ENCODE measurements at regions not wholly inside any gene's neighbourhood (a gene's known extent, or its start where the extent isn't known, plus 50 kb on each side); places are given as distances from the start of the nearest gene placed in this dataset.
A peak's percentile ranks its signal among the peaks of the same experiment; 100 is the strongest.

GRCh38 chr14:100389497-100390104 is 66.5 kb downstream of the SLC25A47 start:
- H3K4me3 ChIP-seq = no peak overlapping the region
- H3K36me3 ChIP-seq = no peaks in the 10 kb centered on the region
- no peaks in the 10 kb centered on the region for H3K4me1 ChIP-seq
- intact Hi-C loops (cut with DNase I; ENCODE audit: low total_unique reads) = loop anchor here (10.0 kb wide), 1 partner anchor 255 kb away; no protein-coding TSS in a partner anchor
- TF ChIP-seq, protein P1, sequence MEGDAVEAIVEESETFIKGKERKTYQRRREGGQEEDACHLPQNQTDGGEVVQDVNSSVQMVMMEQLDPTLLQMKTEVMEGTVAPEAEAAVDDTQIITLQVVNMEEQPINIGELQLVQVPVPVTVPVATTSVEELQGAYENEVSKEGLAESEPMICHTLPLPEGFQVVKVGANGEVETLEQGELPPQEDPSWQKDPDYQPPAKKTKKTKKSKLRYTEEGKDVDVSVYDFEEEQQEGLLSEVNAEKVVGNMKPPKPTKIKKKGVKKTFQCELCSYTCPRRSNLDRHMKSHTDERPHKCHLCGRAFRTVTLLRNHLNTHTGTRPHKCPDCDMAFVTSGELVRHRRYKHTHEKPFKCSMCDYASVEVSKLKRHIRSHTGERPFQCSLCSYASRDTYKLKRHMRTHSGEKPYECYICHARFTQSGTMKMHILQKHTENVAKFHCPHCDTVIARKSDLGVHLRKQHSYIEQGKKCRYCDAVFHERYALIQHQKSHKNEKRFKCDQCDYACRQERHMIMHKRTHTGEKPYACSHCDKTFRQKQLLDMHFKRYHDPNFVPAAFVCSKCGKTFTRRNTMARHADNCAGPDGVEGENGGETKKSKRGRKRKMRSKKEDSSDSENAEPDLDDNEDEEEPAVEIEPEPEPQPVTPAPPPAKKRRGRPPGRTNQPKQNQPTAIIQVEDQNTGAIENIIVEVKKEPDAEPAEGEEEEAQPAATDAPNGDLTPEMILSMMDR (IDR thresholded peaks at IDR 0.05) = no peak
- TF ChIP-seq POLR2A (IDR thresholded peaks at IDR 0.05) = no peak
- no peaks in the 10 kb centered on the region for H3K27me3 ChIP-seq
- H3K9me3 ChIP-seq = no peaks in the 10 kb centered on the region
- peak overlapping the region in 1 of 2 donors; percentile 39 for H3K27ac ChIP-seq
- no peak for DNase-seq

- Histone ChIP-seq H3K27ac (no peak overlapping the region), H3K4me1 (no peaks in the 10 kb centered on the region), H3K36me3 (no peaks in the 10 kb centered on the region), H3K9me3 (no peaks in the 10 kb centered on the region), H3K4me3 (no peak overlapping the region), H3K27me3 (no peaks in the 10 kb centered on the region)
- no peak for DNase-seq
- intact Hi-C loops (cut with DNase I; ENCODE audit: low total_unique reads) = no loop called here
- no peak for TF ChIP-seq POLR2A (IDR thresholded peaks at IDR 0.05)
- TF ChIP-seq, protein P1 (IDR thresholded peaks at IDR 0.05) = no peak
Observed at GRCh38 chr14:100391173-100391572, 68.0 kb downstream of the SLC25A47 start.

DNA sequence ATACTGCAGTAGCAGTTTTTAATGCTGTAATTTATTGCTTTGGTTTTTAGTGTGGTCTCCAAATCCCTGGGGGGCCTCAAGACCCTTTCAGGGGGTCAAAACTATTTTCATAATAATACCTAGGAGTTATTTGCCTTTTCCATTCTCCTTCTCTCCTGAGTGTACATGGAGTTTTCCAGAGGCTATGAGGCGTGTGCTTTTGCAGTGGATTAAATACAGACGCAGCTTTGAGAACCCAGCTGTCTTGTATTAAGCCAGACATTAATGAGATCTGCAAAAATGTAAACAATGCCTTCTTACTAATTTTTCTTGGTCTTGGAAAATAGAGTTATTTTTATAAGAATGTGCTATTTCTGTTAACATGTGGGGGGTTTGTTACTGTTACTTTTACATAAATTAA is 68.6 kb downstream of the SLC25A47 start:
- no peaks in the 10 kb centered on the region for H3K27me3 ChIP-seq
- no peak for DNase-seq
- intact Hi-C loops (cut with DNase I; ENCODE audit: low total_unique reads) = no loop called here
- no peaks in the 10 kb centered on the region for H3K9me3 ChIP-seq
- no peak overlapping the region for H3K27ac ChIP-seq
- H3K36me3 ChIP-seq = no peaks in the 10 kb centered on the region
- no peak overlapping the region for H3K4me3 ChIP-seq
- H3K4me1 ChIP-seq = no peaks in the 10 kb centered on the region
- TF ChIP-seq, protein P1 (IDR thresholded peaks at IDR 0.05) = no peak
- no peak for TF ChIP-seq POLR2A (IDR thresholded peaks at IDR 0.05)

GRCh38 chr14:100392356-100392755 is 69.2 kb downstream of the SLC25A47 start:
- H3K36me3 ChIP-seq = no peaks in the 10 kb centered on the region
- TF ChIP-seq POLR2A (IDR thresholded peaks at IDR 0.05) = no peak
- TF ChIP-seq, protein P1 (IDR thresholded peaks at IDR 0.05) = no peak
- no peak for DNase-seq

GRCh38 chr14:100393362-100393761 is 70.2 kb downstream of the SLC25A47 start:
- Histone ChIP-seq H3K4me1 (no peaks in the 10 kb centered on the region), H3K4me3 (no peak overlapping the region), H3K9me3 (no peaks in the 10 kb centered on the region), H3K36me3 (no peaks in the 10 kb centered on the region), H3K27me3 (no peaks in the 10 kb centered on the region), H3K27ac (no peak overlapping the region)
- DNase-seq = no peak
- intact Hi-C loops (cut with DNase I; ENCODE audit: low total_unique reads) = no loop called here
- TF ChIP-seq, protein P1 (IDR thresholded peaks at IDR 0.05) = no peak
- TF ChIP-seq POLR2A (IDR thresholded peaks at IDR 0.05) = no peak

More at GRCh38 chr14:100392356-100392755, 69.2 kb downstream of the SLC25A47 start:
- Histone ChIP-seq H3K27me3 (no peaks in the 10 kb centered on the region), H3K4me3 (no peak overlapping the region), H3K9me3 (no peaks in the 10 kb centered on the region), H3K4me1 (no peaks in the 10 kb centered on the region), H3K27ac (no peak overlapping the region)
- intact Hi-C loops (cut with DNase I; ENCODE audit: low total_unique reads) = no loop called here

Data from uterus (tissue), 3 donors.